ENCODE measurements at regions not wholly inside any gene's neighbourhood (a gene's known extent, or its start where the extent isn't known, plus 50 kb on each side); places are given as distances from the start of the nearest gene placed in this dataset.
"Not testable (repeated sequence)": the region's sequence is repeated elsewhere in the genome, so short reads cannot be mapped to it uniquely, and the experiment has no call there.

DNA sequence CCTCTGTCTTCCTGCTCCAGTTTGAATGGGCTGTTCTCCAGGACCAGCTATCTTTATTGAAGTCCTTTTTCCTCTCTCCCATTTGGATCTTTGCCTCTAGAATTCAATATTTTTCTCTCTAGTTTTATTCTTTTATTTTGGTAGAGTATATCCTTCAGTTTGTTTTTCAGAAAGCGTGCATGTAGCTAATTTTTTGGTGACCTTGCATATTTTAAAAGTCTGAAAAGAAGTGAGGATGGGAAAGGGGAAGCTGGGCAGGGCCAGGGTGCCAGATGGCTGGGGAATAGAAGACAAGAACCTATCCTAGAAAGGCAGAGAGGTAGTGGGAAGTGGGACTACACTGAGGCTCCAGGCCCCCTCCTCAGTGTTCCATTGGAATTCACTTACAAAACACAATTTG, 95.0 kb upstream of the ZBED5 start:
- DNase-seq (ENCODE audit: low read depth) = no peak

DNA sequence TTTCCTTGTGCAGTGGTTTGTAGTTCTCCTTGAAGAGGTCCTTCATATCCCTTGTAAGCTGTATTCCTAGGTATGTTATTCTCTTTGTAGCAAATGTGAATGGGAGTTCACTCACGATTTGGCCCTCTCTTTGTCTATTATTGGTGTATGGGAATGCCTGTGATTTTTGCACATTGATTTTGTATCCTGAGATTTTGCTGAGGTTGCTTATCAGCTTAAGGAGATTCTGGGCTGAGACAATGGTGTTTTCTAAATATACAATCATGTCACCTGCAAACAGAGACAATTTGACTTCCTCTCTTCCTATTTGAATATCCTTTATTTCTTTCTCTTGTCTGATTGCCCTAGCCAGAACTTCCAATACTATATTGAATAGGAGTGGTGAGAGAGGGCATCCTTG, 90.1 kb upstream of the ZBED5 start:
- not testable (repeated sequence) for DNase-seq (ENCODE audit: low read depth)

DNA sequence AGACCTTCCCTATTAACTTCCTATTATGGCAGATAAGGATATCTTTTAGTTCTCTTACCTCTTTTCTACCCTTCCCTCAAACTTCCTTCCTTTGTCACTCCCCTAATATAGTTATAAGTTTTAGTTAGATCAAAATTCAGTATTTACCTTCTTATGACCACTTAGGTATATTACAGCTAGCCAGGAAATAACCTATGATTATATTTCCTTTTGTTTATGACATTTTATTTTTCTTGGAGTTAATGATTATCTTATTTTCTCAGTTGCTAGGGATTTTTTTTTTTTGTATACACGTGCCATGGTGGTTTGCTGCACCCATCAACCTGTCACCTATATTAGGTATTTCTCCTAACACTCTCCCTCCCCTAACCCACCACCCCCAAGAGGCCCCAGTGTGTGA, 88.2 kb upstream of the ZBED5 start:
- no peak for DNase-seq (ENCODE audit: low read depth)

DNA sequence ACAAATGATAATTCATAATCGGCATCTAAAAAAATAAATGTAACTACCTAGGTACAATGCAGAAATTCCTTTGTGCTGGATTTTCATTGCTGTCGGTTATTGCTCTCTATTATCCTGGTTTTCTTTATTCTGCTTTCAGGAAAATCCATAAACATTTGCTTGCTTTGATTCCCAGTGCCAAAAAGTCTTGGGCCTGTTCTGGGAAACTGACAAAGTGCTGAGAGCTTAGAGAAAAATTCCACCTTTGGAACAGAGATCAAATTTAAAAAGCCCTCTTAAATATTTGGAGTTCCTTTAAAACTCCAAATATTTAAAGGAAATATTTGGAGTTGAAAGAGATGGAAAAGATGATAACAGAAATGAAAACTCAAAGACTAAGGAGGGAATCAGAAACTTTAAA, 87.3 kb upstream of the ZBED5 start:
- no peak for DNase-seq (ENCODE audit: low read depth)

DNA sequence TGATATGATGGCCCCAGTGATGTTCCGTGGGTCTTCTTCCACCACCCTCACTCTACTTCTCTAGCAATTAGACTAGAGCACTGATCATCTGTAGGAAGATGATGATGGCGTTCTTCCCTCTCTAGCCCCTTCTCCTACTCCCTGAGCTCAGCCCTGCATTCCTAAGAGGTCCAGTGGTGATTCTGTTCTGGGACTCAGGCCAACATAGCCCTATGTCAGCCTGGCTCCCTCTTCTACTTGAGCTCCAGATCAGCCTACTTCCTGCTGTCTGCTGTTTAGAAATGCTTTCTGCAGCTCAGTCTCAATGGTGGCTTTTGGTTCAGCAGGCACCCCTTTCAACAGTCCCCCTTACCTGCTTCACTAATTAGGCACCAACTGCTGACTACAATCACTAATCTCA, 86.1 kb upstream of the ZBED5 start:
- DNase-seq (ENCODE audit: low read depth) = no peak

DNA sequence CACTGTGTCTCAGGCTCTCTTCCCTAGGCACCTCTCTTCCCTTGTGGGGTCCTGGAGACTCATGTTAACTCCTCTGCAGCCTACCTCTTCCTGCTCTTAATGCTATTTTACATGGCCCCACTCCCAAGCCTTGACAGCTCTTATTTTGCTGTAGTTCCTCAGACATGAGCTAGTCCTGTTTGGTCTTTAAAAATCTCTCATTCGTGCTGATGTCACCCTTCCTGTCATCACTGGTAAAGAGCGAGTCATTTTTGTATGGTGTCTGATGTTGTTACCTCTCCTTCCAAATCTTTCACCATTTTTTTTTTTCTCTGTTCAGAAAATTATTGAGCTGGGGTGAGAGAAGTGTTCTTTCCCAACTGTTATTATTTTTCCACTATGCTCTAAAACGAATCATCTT, 84.8 kb upstream of the ZBED5 start:
- no peak for DNase-seq (ENCODE audit: low read depth)

DNA sequence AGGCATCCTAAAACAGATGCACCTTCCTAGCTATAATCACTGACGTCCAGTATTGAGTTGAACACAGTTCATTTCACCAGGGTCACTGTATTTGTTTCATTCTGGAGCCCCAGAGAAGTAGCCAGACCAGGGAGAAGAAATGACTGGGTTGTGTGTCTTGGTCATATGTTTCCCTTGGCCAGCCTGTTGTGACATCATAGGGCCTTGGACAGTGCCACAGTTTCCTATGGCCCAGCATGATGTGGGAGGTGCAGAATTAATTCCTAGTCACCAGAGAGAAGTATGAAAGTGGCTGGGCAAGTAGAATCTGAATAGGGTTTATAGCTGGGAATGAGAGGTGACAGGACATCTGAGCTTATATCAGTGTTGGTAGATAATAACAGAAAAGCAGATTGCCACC, 84.0 kb upstream of the ZBED5 start:
- no peak for DNase-seq (ENCODE audit: low read depth)

DNA sequence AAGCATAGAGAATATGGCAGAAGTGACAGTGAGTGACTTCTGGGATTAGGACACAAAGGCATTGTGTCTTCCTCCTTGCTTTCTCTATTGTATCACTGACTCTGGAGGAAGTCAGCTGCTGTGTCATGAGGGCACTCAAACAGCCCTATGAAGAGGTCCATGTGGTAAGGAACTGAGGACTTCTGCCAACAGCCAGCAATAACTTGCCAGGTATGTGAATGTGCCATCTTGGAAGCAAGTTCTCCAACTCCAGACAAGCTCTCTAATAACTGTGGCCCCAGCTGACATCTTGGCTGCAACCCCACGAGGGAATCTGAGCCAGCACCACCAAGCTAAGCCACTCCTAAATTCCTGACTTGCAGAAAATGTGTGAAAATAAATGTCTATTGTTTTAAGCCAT, 83.6 kb upstream of the ZBED5 start:
- no peak for DNase-seq (ENCODE audit: low read depth)

DNA sequence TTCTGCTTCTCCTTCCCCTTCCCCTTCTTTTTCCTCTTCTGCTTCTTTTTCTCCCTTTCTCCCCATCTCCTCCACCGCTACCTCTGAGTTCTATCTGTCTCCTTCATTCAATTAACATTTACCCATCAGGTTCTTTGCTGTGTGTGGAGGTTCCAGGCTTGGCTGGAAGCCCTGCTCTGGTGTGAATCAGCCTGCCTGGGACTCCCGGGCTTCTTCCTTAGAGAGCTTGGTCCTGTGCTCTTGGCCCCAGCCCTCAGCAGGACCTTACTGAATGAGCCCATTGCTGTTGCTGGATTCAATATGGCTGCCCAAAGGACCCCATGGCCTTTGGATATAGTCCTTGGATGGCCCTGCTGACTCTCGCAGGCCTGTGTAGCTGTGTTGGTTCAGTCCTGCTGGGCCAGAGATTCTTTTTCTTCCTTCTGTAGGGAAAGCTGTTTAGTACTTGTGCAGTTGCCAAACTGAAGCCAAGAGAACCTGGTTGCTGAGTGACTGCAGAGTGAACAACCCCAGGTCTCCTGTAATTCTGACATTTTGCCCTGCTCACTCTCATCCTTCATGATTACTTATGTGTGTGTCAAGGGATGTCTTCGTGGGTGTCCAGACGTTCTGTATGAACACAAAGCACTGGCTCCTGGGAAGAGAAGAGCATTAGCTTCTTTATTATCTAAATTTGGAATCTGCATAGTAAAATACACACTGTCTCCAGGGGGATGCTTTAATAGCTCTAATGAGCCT, 81.0 kb upstream of the ZBED5 start:
- no peak for DNase-seq (ENCODE audit: low read depth)

DNA sequence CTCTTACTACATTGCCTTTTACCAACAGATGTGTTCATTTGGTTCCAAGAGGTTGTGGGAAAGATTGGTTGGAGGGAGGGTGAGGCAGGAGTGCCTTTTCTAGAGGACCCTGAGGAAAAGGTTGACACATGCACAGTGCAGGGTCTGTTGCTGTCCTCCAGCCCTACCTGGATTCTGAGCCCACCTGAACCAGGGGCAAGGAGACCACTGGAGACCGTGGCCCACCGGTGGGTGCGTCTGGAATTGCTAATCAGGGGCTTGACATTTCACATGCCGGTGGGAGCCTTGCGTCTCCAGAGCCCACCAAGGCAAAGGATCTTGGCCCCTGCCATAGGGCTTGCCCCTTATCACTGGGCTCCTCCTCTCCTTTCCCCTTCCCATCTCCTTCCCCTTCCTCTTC, 80.4 kb upstream of the ZBED5 start:
- no peak for DNase-seq (ENCODE audit: low read depth)

DNA sequence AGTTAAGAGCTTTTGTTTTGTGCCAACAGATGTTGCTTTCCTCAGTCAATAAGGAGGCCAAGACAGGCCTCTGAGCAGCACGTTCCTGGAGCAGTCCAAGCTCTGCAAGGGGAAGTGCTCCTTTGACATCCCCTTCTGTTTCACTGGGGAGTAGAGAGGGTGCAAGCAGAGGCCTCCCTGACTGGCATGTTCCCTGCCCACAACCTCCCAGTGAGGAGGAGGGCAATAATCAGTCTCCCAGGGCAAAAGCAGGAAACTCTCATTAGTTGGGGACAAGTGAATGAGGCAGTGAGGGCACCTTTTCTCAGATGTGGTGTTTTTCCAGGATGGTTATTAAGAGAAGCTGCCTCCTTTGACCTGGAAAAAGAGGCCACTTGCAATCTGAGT, 79.5 kb upstream of the ZBED5 start:
- no peak for DNase-seq (ENCODE audit: low read depth)

DNA sequence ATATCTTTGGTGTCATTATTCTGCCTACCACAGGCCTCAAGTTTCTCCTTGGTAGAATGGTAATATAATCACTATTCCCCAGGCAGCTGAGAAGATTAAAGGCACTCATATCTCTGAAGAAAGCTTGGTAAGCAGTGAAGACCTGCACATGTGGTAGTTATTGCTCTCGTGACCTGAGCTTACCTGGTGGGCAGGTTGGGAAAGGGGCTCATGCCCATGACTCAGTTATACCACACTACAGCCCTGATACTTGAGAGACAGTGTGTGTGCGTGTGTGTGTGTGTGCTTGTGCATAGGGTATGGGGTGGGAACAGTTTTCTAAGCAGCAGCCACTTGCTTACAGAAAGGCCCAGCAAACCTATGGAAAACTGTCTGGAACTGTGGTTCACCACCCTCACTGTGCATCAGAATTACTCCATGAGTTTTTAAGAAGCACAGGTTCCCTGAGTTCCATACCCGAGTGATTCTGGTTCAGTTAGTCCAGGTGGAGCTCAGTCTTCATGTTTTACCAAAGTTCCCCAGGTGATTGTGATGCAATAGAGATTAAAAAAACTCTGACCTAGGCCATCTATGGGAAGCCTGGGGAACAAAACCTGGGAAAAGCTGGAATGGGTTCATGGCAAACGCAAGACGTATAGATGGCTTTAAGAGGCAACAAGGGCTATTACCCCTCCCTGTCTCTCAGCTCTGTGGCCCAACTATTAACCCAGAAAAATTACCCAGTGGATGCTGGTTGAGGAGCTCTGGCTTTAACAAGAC, 79.0 kb upstream of the ZBED5 start:
- DNase-seq (ENCODE audit: low read depth) = no peak

DNA sequence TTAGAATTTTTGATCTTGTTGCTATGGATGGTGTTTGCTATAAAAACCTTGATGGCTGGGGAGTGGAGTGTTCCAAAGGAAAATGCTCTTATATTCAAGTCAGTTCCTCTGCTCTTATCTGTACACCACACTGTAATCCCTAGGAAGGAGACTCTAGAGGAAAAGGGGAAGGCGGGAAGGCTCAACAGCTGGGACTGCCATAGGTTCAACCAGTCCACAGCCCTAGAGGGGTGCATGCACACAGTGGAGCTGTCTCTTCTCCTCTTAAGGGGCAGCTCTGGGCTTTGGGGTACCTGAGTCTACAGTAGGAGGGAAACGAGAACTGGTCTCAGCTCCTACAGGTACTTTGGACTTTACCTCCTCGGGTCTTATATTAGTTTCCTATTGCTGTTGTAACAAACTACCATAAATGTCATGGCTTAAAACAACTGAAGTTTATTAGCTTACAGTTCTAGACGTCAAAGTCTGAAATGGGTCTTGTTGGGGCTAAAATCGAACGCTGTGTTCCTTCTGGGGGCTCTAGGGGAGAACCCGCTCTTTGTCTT, 77.2 kb upstream of the ZBED5 start:
- DNase-seq (ENCODE audit: low read depth) = no peak

DNA sequence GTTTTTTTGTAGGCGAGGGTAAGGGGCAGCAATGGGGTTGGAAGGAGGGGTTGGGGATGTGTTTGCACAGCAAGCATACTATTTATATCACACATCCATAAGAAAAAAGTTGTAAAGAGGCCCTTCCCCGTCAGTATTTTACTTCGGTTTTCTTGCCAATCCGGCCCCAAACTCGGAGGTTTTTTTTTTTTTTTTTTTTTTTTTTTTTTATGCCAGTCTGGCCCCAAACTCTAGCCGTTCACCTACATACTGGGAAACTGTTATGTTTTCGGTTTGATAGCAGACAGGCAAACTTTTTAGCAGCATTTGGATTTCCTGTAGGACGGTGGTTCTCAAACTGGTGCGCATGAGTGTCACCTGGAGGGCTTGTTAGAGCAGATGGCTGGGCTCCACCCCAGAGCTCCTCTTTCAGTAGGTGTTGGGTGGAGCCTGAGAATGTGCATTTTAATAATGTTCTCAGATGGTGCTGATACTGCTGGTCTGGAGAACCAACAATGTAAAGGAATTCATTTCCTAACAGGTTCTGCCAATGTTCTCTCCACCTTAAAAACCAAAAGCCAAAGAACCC, 76.5 kb upstream of the ZBED5 start:
- DNase-seq (ENCODE audit: low read depth) = no peak

DNA sequence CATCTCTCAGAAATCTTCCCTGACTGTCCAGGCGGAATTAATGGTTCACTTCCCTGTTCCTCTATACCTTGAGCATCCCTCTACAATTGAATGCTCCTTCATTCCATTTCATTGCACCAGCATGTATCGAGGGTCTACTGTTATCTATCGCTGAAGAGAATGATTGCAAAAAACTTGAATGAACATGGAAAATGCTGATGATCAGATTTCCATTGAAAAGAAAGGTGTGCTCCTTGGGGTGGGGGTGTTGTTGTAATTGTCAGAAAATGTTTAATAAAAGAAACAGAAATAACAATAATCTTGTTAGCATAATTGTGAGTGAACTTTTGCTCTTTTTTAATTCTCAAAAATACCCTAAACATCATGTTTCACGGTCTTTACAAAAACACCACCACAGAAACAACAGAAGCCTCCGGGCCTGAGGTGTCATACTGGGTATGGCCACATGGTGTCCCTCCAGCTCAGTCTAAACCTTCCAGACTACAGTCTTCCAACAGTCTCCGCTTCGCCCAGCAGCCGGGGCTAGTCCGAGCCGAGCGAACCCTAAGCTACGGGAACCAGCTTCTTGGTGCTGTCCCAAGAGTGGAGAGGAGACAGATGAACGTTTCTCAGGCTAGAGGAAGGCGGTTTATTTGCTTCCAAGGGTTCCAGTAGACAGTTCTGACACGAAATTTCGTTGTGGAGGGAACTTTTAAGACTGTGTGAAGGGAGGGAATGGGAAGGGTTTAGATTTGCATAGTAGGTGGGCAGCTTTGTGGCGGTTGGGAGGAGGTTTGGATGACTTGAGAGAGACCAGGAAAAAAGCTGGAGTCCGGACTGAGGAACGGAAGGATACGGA, 75.8 kb upstream of the ZBED5 start:
- DNase-seq (ENCODE audit: low read depth) = peak; percentile 94

DNA sequence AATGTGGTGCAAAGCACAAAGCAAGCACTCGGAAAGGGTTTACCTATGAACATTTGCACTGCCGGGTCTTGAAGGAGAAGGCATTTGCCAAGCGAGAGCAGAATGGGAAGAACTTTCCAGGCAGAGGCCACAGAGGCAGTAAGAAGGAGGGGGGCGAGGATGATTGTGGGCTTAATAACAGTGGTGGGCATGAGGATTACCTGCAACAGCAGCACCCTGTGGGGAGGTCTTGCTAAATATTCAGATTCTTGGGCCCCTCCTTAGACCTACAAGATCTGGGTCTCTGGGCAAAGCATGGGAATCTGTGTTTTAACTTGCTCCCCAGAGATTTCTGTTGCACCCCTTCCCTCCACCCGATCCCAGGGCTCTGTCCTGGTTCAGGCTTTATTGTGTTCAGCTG, 75.1 kb upstream of the ZBED5 start:
- no peak for DNase-seq (ENCODE audit: low read depth)

DNA sequence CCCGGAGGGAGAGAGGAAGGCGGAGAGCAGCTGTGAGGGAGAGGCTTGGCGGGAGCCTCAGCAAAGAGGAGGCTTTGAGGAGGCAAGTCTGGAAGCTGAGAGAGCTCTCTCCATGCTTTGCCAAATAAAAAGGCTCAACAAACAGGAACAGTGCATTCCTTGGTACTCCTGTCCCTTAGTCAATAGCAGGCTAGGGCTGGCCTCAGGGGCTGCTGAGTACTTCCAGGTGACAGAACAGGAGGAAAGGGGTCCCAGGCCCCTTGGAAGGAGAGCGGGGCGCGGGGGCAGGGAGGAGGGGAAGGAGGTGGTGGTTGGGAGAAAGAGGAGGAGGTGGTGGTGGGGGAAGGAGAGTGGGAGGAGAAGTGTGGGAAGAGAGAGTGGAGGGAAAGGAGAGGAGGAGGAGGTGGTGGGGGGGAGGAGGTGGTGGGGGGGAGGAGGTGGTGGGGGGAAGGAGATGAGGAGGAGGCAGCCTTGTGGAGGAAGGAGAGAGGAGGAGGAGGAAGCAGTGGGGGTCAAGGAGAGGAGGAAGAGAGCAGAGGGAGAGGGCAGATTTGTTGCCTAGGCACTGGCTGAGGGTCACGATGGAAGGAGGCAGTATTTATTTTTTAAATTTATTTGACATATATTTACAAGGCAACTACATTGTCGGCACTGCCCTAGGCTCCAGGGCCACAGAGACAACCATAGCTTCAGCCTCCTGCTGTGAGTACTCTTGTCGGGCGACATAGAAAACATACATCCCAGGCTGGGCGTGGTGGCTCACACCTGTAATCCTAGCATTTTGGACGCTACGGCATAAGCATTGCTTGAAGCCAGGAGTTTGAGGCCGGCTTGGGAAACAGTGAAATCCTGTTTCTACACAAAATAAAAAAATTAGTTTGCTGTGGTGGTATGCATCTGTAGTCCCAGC, 74.2 kb upstream of the ZBED5 start:
- no peak for DNase-seq (ENCODE audit: low read depth)

DNA sequence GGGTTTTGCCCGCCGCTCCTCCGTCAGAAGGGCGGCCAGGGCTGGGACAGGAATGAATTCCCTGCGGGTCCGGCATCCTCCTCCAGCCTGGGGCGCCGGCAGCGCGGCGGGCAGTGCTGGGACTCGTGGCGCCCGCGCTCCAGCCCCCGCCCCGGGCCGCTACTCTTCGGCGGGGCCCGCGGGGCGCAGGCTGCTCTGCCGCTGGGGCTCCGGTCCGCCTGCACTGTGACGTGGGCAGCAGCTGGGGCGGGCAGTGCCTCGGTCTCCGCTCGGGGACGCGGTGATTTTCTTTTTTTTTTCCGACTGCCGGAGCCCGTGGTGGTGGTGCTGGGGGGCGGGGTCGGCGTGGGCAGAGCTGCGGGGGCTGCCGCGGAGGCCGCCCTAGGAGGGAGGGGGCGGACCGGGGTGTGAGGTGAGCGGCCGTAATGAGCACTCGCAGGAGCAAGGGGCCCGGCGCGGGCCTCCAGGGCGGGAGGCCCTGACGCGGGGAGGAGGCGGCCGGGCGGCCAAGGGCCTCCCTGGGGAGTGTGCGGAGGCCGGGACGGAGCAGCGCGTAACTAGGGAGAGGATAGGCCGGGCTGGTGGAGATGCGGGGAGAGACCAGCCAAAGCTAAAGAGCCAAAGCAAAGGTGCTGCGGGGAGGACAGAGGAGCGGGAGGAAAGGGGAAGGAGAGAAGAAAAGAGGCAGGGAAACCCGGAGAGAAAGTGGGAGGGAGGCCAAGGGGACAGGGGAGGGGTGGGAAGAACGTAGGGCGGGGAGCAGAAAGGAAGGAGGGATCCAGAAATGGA, 73.3 kb upstream of the ZBED5 start:
- peak; percentile 74 for DNase-seq (ENCODE audit: low read depth)

DNA sequence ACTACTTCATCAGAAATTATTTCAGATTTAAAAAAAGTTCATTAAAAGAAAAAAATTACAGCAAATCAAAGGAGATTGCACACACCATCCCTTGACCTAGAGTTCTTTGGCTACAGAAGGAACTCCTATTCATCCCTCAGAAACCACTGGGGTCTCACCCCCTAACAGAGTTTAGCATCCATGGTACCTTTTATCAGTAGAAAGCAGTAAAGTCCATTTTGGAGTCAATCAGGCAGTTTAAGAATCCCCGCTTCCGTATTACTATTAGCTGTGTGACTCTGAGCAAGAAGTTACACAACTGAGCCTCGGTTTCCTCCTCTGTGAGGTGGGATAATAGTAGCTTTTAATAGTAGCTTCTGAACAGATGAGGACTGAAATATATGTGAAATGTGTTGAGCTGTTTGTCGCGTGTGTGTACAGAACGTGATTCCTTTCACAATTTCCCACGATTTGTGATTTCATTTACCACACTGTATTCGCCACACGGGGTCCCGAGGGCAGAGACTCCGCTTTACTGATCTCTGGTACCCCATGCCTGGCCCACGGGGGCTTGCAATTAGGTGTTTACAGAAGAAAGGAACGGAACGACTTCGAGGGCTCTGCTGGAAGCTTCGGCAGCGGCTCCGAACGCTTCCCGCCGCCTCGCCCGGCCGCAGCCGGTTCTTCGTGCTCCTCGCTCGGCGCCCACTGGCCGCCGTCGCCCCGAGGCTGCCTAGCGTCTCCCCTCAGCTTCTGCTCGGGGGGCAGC, 72.5 kb upstream of the ZBED5 start:
- peak; percentile 40 for DNase-seq (ENCODE audit: low read depth)

DNA sequence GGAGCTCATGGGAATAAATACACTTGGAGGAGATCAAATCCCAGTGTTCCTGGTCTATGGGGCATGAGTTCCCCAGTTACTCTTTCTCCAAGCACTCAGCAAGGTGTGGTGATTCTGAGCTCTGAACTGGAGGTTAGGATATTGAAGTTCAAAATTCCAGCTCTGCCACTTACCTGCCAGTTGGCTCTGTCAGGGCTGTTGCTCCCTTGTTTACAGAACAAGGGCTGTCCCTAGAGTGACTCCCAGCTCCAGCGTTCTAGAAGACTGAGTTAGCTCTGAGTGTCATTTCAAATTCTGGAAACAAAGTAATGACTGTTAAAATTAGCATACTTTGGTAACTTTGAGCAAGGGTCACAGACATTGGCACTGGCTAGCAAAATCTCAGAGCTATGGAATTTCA, 69.7 kb upstream of the ZBED5 start:
- DNase-seq (ENCODE audit: low read depth) = no peak
